ENCODE measurements at regions not wholly inside any gene's neighbourhood (a gene's known extent, or its start where the extent isn't known, plus 50 kb on each side); places are given as distances from the start of the nearest gene placed in this dataset.

GRCh38 chr1:8267307-8267706 lies 50.6 kb upstream of the SLC45A1 start:
- no peaks in the 10 kb centered on the region for H3K9me3 ChIP-seq
- peaks cover 0 to 3% (median 0%) of the 10 kb centered on the region in 4 donors for H3K4me1 ChIP-seq
- peak overlapping the region in 1 of 4 donors; percentile 47 for H3K27ac ChIP-seq
- no peak overlapping the region for H3K4me3 ChIP-seq
- no peak for DNase-seq (ENCODE audit: low spot score in 2 of 2)
- H3K27me3 ChIP-seq, result no peaks in the 10 kb centered on the region
- TF ChIP-seq CTCF (IDR thresholded peaks at IDR 0.05) (no peak), POLR2A (IDR thresholded peaks at IDR 0.05) (no peak), EP300 (IDR thresholded peaks at IDR 0.05) (no peak)
- WGBS, 2 donors, result 47 to 54% methylated on average over 5 of the region's 5 CpGs
- H3K36me3 ChIP-seq, result no peaks in the 10 kb centered on the region

- H3K4me1 ChIP-seq, result peaks cover 0 to 3% (median 0%) of the 10 kb centered on the region in 4 donors
Observed at GRCh38 chr1:8266436-8267165, 51.3 kb upstream of the SLC45A1 start.

GRCh38 chr1:8263791-8264190 lies 54.1 kb upstream of the SLC45A1 start:
- no peak for TF ChIP-seq EP300 (IDR thresholded peaks at IDR 0.05)
- Histone ChIP-seq H3K4me1 (peaks cover 0 to 16% (median 2%) of the 10 kb centered on the region in 4 donors), H3K9me3 (no peaks in the 10 kb centered on the region), H3K27me3 (no peaks in the 10 kb centered on the region), H3K36me3 (no peaks in the 10 kb centered on the region), H3K27ac (no peak overlapping the region), H3K4me3 (no peak overlapping the region)
- 94% methylated on average over 4 of the region's 4 CpGs for WGBS, 2 donors
- DNase-seq (ENCODE audit: low spot score in 2 of 2), result no peak

More at GRCh38 chr1:8266436-8267165, 51.3 kb upstream of the SLC45A1 start:
- WGBS, 2 donors, result 46 to 50% methylated on average over 8 of the region's 8 CpGs
- H3K9me3 ChIP-seq, result no peaks in the 10 kb centered on the region
- no peak for DNase-seq (ENCODE audit: low spot score in 2 of 2)
- no peak for TF ChIP-seq EP300 (IDR thresholded peaks at IDR 0.05)
- TF ChIP-seq POLR2A (IDR thresholded peaks at IDR 0.05), result no peak
- TF ChIP-seq CTCF (IDR thresholded peaks at IDR 0.05), result no peak
- H3K27me3 ChIP-seq, result no peaks in the 10 kb centered on the region
- peak overlapping the region in 1 of 4 donors; percentile 53 for H3K27ac ChIP-seq
- no peaks in the 10 kb centered on the region for H3K36me3 ChIP-seq
- H3K4me3 ChIP-seq, result no peak overlapping the region

- H3K36me3 ChIP-seq, result no peaks in the 10 kb centered on the region
- no peaks in the 10 kb centered on the region for H3K27me3 ChIP-seq
- peaks cover 0 to 20% (median 2%) of the 10 kb centered on the region in 4 donors for H3K4me1 ChIP-seq
- no peaks in the 10 kb centered on the region for H3K9me3 ChIP-seq
- no peak for DNase-seq (ENCODE audit: low spot score in 2 of 2)
- 87 to 92% methylated on average over 1 of the region's 1 CpG for WGBS, 2 donors
- H3K27ac ChIP-seq, result no peak overlapping the region
- no peak for TF ChIP-seq POLR2A (IDR thresholded peaks at IDR 0.05)
- no peak for TF ChIP-seq CTCF (IDR thresholded peaks at IDR 0.05)
- TF ChIP-seq EP300 (IDR thresholded peaks at IDR 0.05), result no peak
- no peak overlapping the region for H3K4me3 ChIP-seq
Observed at GRCh38 chr1:8261398-8261762, 56.5 kb upstream of the SLC45A1 start.

- no peak for TF ChIP-seq CTCF (IDR thresholded peaks at IDR 0.05)
- no peak for TF ChIP-seq POLR2A (IDR thresholded peaks at IDR 0.05)
- TF ChIP-seq EP300 (IDR thresholded peaks at IDR 0.05), result peak; percentile 7 to 88
- Histone ChIP-seq H3K36me3 (no peaks in the 10 kb centered on the region), H3K9me3 (no peaks in the 10 kb centered on the region), H3K27ac (peak overlapping the region in 3 of 4 donors; percentile 1 to 69 (median 52)), H3K4me3 (no peak overlapping the region), H3K27me3 (no peaks in the 10 kb centered on the region), H3K4me1 (peaks cover 0 to 20% (median 2%) of the 10 kb centered on the region in 4 donors)
- WGBS, 2 donors, result 27 to 30% methylated on average over 13 of the region's 13 CpGs
- DNase-seq (ENCODE audit: low spot score in 2 of 2), result peak; percentile 69 to 78
Observed at GRCh38 chr1:8259498-8260290, 58.2 kb upstream of the SLC45A1 start.

All from tibial nerve (tissue), 4 donors.